Subcutaneous abdominal adipose tissue (tissue), 5 donors: ENCODE measurements at regions not wholly inside any gene's neighbourhood (a gene's known extent, or its start where the extent isn't known, plus 50 kb on each side); places are given as distances from the start of the nearest gene placed in this dataset.

Source experiments
- H3K27ac ChIP-seq: one replicate; pipeline ENCODE4 v1.7.0; 2013; ENCODE audit warnings: low read depth, mild to moderate bottlenecking, inconsistent platforms, low read length, moderate library complexity
- H3K27me3 ChIP-seq, 5 donors: one replicate each; pipeline ENCODE4 v1.7.0; 2013; ENCODE audit warnings: low read length in 5 of 5, inconsistent platforms in 1 of 5; ENCODE audit not compliant: control insufficient read depth in 5 of 5, insufficient read depth in 4 of 5
- H3K36me3 ChIP-seq, 5 donors: one replicate each; pipeline ENCODE4 v1.7.0; 2013; ENCODE audit warnings: low read length in 5 of 5; ENCODE audit not compliant: control insufficient read depth in 5 of 5, insufficient read depth in 5 of 5
- H3K4me1 ChIP-seq, 5 donors: one replicate each; pipeline ENCODE4 v1.7.0; 2013; ENCODE audit warnings: low read length in 5 of 5, mild to moderate bottlenecking in 3 of 5, moderate library complexity in 1 of 5; ENCODE audit not compliant: control insufficient read depth in 5 of 5, insufficient read depth in 5 of 5
- H3K4me3 ChIP-seq, 5 donors: one replicate each; pipeline ENCODE4 v1.7.0; 2013; ENCODE audit warnings: low read length in 5 of 5, low read depth in 1 of 5
- H3K9ac ChIP-seq, 5 donors: one replicate each; pipeline ENCODE4 v1.7.0; 2013; ENCODE audit warnings: low read length in 5 of 5, mild to moderate bottlenecking in 4 of 5, moderate library complexity in 3 of 5
- H3K9me3 ChIP-seq, 5 donors: one replicate each; pipeline ENCODE4 v1.7.0; 2013; ENCODE audit warnings: low read length in 5 of 5; ENCODE audit not compliant: control insufficient read depth in 5 of 5
- donor health status: healthy.
- donor health status: healthy.
- donor health status: healthy.
- donor health status: healthy.
- donor health status: healthy.

- Histone ChIP-seq H3K9me3 (no peaks in the 10 kb centered on the region), H3K4me1 (peaks cover 0 to 42% (median 14%) of the 10 kb centered on the region in 5 donors), H3K4me3 (no peak overlapping the region), H3K36me3 (no peaks in the 10 kb centered on the region), H3K27me3 (no peaks in the 10 kb centered on the region), H3K27ac (no peak overlapping the region), H3K9ac (no peak overlapping the region)
These were observed 70.9 kb downstream of the NAV1 start for GRCh38 chr1:201609661-201610318.

- Histone ChIP-seq H3K9ac (no peak overlapping the region), H3K27ac (no peak overlapping the region), H3K9me3 (no peaks in the 10 kb centered on the region), H3K4me1 (peaks cover 0 to 39% (median 14%) of the 10 kb centered on the region in 5 donors), H3K36me3 (no peaks in the 10 kb centered on the region), H3K4me3 (no peak overlapping the region), H3K27me3 (no peaks in the 10 kb centered on the region)
These were observed 71.9 kb downstream of the NAV1 start for GRCh38 chr1:201610858-201611257.

- H3K27me3 ChIP-seq, result no peaks in the 10 kb centered on the region
- H3K4me1 ChIP-seq, result peaks cover 0 to 33% (median 14%) of the 10 kb centered on the region in 5 donors
- no peak overlapping the region for H3K4me3 ChIP-seq
- H3K9ac ChIP-seq, result no peak overlapping the region
- no peak overlapping the region for H3K27ac ChIP-seq
- H3K9me3 ChIP-seq, result no peaks in the 10 kb centered on the region
- no peaks in the 10 kb centered on the region for H3K36me3 ChIP-seq
These were observed 73.7 kb downstream of the NAV1 start for GRCh38 chr1:201612645-201613044.

GRCh38 chr1:201614262-201615015 is 75.5 kb downstream of the NAV1 start:
- peaks cover 0 to 21% (median 3%) of the 10 kb centered on the region in 5 donors for H3K4me1 ChIP-seq
- no peaks in the 10 kb centered on the region for H3K9me3 ChIP-seq
- H3K4me3 ChIP-seq, result no peak overlapping the region
- no peaks in the 10 kb centered on the region for H3K36me3 ChIP-seq
- H3K9ac ChIP-seq, result no peak overlapping the region
- H3K27me3 ChIP-seq, result peaks cover 0 to 3% (median 0%) of the 10 kb centered on the region in 5 donors
- H3K27ac ChIP-seq, result no peak overlapping the region

- H3K36me3 ChIP-seq, result no peaks in the 10 kb centered on the region
- H3K9ac ChIP-seq, result no peak overlapping the region
- H3K9me3 ChIP-seq, result no peaks in the 10 kb centered on the region
- H3K4me3 ChIP-seq, result no peak overlapping the region
- H3K27ac ChIP-seq, result no peak overlapping the region
- H3K4me1 ChIP-seq, result peaks cover 0 to 9% (median 0%) of the 10 kb centered on the region in 5 donors
- H3K27me3 ChIP-seq, result peaks cover 0 to 3% (median 0%) of the 10 kb centered on the region in 5 donors
These were observed 78.2 kb downstream of the NAV1 start for GRCh38 chr1:201617157-201617556.

- no peaks in the 10 kb centered on the region for H3K9me3 ChIP-seq
- peaks cover 0 to 11% (median 0%) of the 10 kb centered on the region in 5 donors for H3K4me1 ChIP-seq
- no peak overlapping the region for H3K4me3 ChIP-seq
- no peak overlapping the region for H3K27ac ChIP-seq
- peaks cover 0 to 7% (median 0%) of the 10 kb centered on the region in 5 donors for H3K36me3 ChIP-seq
- H3K9ac ChIP-seq, result no peak overlapping the region
- H3K27me3 ChIP-seq, result peaks cover 0 to 3% (median 0%) of the 10 kb centered on the region in 5 donors
These were observed 79.5 kb downstream of the NAV1 start for GRCh38 chr1:201618389-201618788.

GRCh38 chr1:201618905-201619304 is 80.0 kb downstream of the NAV1 start:
- H3K4me3 ChIP-seq, result no peak overlapping the region
- H3K9me3 ChIP-seq, result no peaks in the 10 kb centered on the region
- H3K27ac ChIP-seq, result no peak overlapping the region
- H3K9ac ChIP-seq, result no peak overlapping the region
- peaks cover 0 to 3% (median 0%) of the 10 kb centered on the region in 5 donors for H3K27me3 ChIP-seq
- H3K36me3 ChIP-seq, result peaks cover 0 to 10% (median 0%) of the 10 kb centered on the region in 5 donors
- H3K4me1 ChIP-seq, result peaks cover 0 to 11% (median 0%) of the 10 kb centered on the region in 5 donors

GRCh38 chr1:201619513-201619912 is 80.6 kb downstream of the NAV1 start:
- peaks cover 0 to 7% (median 0%) of the 10 kb centered on the region in 5 donors for H3K4me1 ChIP-seq
- H3K9me3 ChIP-seq, result no peaks in the 10 kb centered on the region
- H3K4me3 ChIP-seq, result no peak overlapping the region
- H3K36me3 ChIP-seq, result peaks cover 0 to 10% (median 0%) of the 10 kb centered on the region in 5 donors
- H3K27me3 ChIP-seq, result peaks cover 0 to 3% (median 0%) of the 10 kb centered on the region in 5 donors
- no peak overlapping the region for H3K9ac ChIP-seq
- no peak overlapping the region for H3K27ac ChIP-seq

- H3K36me3 ChIP-seq, result peaks cover 0 to 13% (median 0%) of the 10 kb centered on the region in 5 donors
- H3K27me3 ChIP-seq, result peaks cover 0 to 3% (median 0%) of the 10 kb centered on the region in 5 donors
- H3K4me1 ChIP-seq, result peaks cover 0 to 16% (median 15%) of the 10 kb centered on the region in 5 donors
- no peak overlapping the region for H3K4me3 ChIP-seq
- no peaks in the 10 kb centered on the region for H3K9me3 ChIP-seq
- H3K9ac ChIP-seq, result no peak overlapping the region
- H3K27ac ChIP-seq, result no peak overlapping the region
These were observed 83.4 kb downstream of the NAV1 start for GRCh38 chr1:201622353-201622752.

- Histone ChIP-seq H3K9ac (no peak overlapping the region), H3K27ac (no peak overlapping the region), H3K9me3 (no peaks in the 10 kb centered on the region), H3K4me1 (peaks cover 0 to 16% (median 15%) of the 10 kb centered on the region in 5 donors), H3K27me3 (peaks cover 0 to 3% (median 0%) of the 10 kb centered on the region in 5 donors), H3K36me3 (peaks cover 0 to 13% (median 0%) of the 10 kb centered on the region in 5 donors), H3K4me3 (no peak overlapping the region)
These were observed 83.9 kb downstream of the NAV1 start for GRCh38 chr1:201622824-201623223.
